K562 (cell line): ENCODE measurements at regions not wholly inside any gene's neighbourhood (a gene's known extent, or its start where the extent isn't known, plus 50 kb on each side); places are given as distances from the start of the nearest gene placed in this dataset.

Experiments
- ATAC-seq: fragments of 200-7000 bp; cut with Tn5 transposase; 3 replicates; pipeline ENCODE4 v1.9.1; 2020; ENCODE audit warnings: moderate library complexity
- BruUV-seq: library from RNA; stranded (reverse); fragments of 400-500 nt; replicated peaks from 2 replicates; lab custom pipeline; 2021; lab: Mats Ljungman, UMichigan
- CTCF ChIA-PET: fragments of 300-600 bp; formaldehyde crosslinking; extraction: SDS; loops from one replicate; lab custom pipeline; 2021; ENCODE audit warnings: low intra/inter-chr PET ratio; lab: Yijun Ruan, JAX
- POLR2A ChIA-PET: fragments of 300-600, 350-650 bp; sonication (Branson Sonifier 250); formaldehyde crosslinking; extraction: SDS; loops from one replicate; lab custom pipeline; 2021; ENCODE audit warnings: antibody characterized with exemption, inconsistent platforms; lab: Yijun Ruan, JAX
- DNase-seq, 4 experiments: peaks; one replicate each; pipeline versions ENCODE4 v3.0.0 to v3.0.0-alpha.2; 2011 to 2018; ENCODE audit warnings: low spot score in 3 of 4, mixed read lengths in 3 of 4; ENCODE audit errors: extremely low read depth in 1 of 4
- FAIRE-seq: peaks from 2 replicates; lab custom pipeline; 2011; peaks lifted over from hg19 to GRCh38; lab: Jason Lieb, UNC
- H2AFZ ChIP-seq: 2 replicates; pipeline ENCODE4 v1.6.0; 2011; ENCODE audit warnings: low read depth, low read length, control low read depth, inconsistent platforms
- H3K27ac ChIP-seq: fragments of 200-600 bp; 3 replicates; pipeline ENCODE4 v1.8.0; 2011; ENCODE audit warnings: low read depth, mild to moderate bottlenecking, control low read depth, inconsistent platforms, low read length, moderate library complexity, mixed read lengths; ENCODE audit errors: extremely low read depth
- H3K27me3 ChIP-seq, 2 experiments: fragments of 300-600 bp in 1 of 2; 2 replicates in 1 of 2; 3 replicates in 1 of 2; pipeline versions ENCODE4 v1.6.0 to v1.8.0; 2011; ENCODE audit warnings: inconsistent platforms in 2 of 2, low read length in 2 of 2, mild to moderate bottlenecking in 1 of 2, mixed read lengths in 1 of 2, moderate library complexity in 1 of 2; ENCODE audit not compliant: control insufficient read depth in 2 of 2, insufficient read depth in 2 of 2
- H3K36me3 ChIP-seq: fragments of 300-600 bp; 3 replicates; pipeline ENCODE4 v1.8.0; 2011; ENCODE audit warnings: mild to moderate bottlenecking, low read length, inconsistent platforms; ENCODE audit not compliant: control insufficient read depth, insufficient read depth
- H3K4me1 ChIP-seq, 2 experiments: fragments of 200-600 bp in 1 of 2; replicated peaks in 1 of 2; 2 replicates in 1 of 2; 3 replicates in 1 of 2; pipeline versions ENCODE4 v1.5.1 to v1.8.0; 2011; ENCODE audit warnings: inconsistent platforms in 2 of 2, low read length in 2 of 2, mild to moderate bottlenecking in 1 of 2, mixed read lengths in 1 of 2, moderate library complexity in 1 of 2; ENCODE audit not compliant: control insufficient read depth in 2 of 2, insufficient read depth in 2 of 2
- H3K4me2 ChIP-seq: 2 replicates; pipeline ENCODE4 v1.6.1; 2011; ENCODE audit warnings: low read length, control low read depth, inconsistent platforms, mixed read lengths; ENCODE audit not compliant: insufficient read depth
- H3K4me3 ChIP-seq: fragments of 200-600 bp; sonication (generic), shearing (Covaris generic); 2 replicates; pipeline ENCODE4 v1.5.1; 2016; ENCODE audit warnings: control low read depth, inconsistent platforms
- H3K79me2 ChIP-seq: fragments of 200-600 bp; 3 replicates; pipeline ENCODE4 v1.8.0; 2011; ENCODE audit warnings: low read length, inconsistent platforms; ENCODE audit not compliant: control insufficient read depth, insufficient read depth
- H3K9ac ChIP-seq, 2 experiments: 2 replicates each; pipeline versions ENCODE4 v1.6.0 to v1.6.1; 2011; ENCODE audit warnings: low read depth in 2 of 2, low read length in 2 of 2, control low read depth in 1 of 2, inconsistent platforms in 1 of 2, mild to moderate bottlenecking in 1 of 2, mixed read lengths in 1 of 2; ENCODE audit not compliant: insufficient read depth in 1 of 2
- H3K9me1 ChIP-seq: one replicate; pipeline ENCODE4 v1.6.0; 2011; ENCODE audit warnings: inconsistent platforms, mild to moderate bottlenecking, low read length, moderate library complexity; ENCODE audit not compliant: control insufficient read depth, insufficient read depth
- H3K9me3 ChIP-seq: replicated peaks from 2 replicates; pipeline ENCODE4 v1.5.1; 2011; ENCODE audit warnings: low read depth, low read length, inconsistent platforms; ENCODE audit not compliant: control insufficient read depth, insufficient read depth
- H4K20me1 ChIP-seq: replicated peaks from 2 replicates; pipeline ENCODE4 v1.6.1; 2011; ENCODE audit warnings: low read length, inconsistent platforms, mixed read lengths; ENCODE audit not compliant: control insufficient read depth, insufficient read depth
- BCOR ChIP-seq: fragments of 450-650 bp; IDR thresholded peaks from 2 replicates; pipeline ENCODE4 v1.6.1; 2016
- CC2D1A ChIP-seq: fragments of 450-650 bp; IDR thresholded peaks from 2 replicates; pipeline ENCODE4 v1.6.1; 2017; ENCODE audit warnings: mild to moderate bottlenecking
- CHD1 ChIP-seq: fragments of 200-600 bp; sonication (generic); IDR thresholded peaks from one replicate; pipeline ENCODE4 v1.6.1; 2012; ENCODE audit warnings: mild to moderate bottlenecking, moderate library complexity, low read length, inconsistent platforms
- EP300 ChIP-seq: IDR thresholded peaks from 2 replicates; pipeline ENCODE4 v1.6.1; 2012; ENCODE audit warnings: low read length, improper control_type of control experiment
- GABPB2 ChIP-seq: fragments of 250-450 bp; sonication (Bioruptor Pico); conservative IDR thresholded peaks from 2 replicates; pipeline ENCODE4 v1.5.1; 2021; ENCODE audit warnings: mild to moderate bottlenecking
- POLR2B ChIP-seq: fragments of 450-650 bp; IDR thresholded peaks from 2 replicates; pipeline ENCODE4 v1.6.1; 2018; ENCODE audit warnings: low read depth; ENCODE audit not compliant: partially characterized antibody
- POLR2H ChIP-seq: IDR thresholded peaks from 2 replicates; pipeline ENCODE4 v1.6.1; 2016; ENCODE audit warnings: missing genetic modification characterization, low read depth, mild to moderate bottlenecking, control low read depth, missing compliant biosample characterization, moderate library complexity
- RBM15 ChIP-seq: fragments of 200-400 bp; formaldehyde crosslinking; IDR thresholded peaks from 2 replicates; pipeline ENCODE4 v1.6.1; 2018; ENCODE audit warnings: mild to moderate bottlenecking, low read length, moderate library complexity; ENCODE audit not compliant: insufficient read depth
- RUNX1 ChIP-seq: sonication (generic); IDR thresholded peaks from 2 replicates; pipeline ENCODE4 v1.6.1; 2016; ENCODE audit warnings: antibody characterized with exemption, low read depth
- TSC22D4 ChIP-seq: fragments of 450-650 bp; IDR thresholded peaks from 2 replicates; pipeline ENCODE4 v1.6.1; 2016; ENCODE audit warnings: missing genetic modification characterization, missing biosample characterization, control low read depth
- ZNF354B ChIP-seq: fragments of 250-450 bp; sonication (Bioruptor Pico); IDR thresholded peaks from 2 replicates; pipeline ENCODE4 v1.4.0; 2020
- ZNF444 ChIP-seq: fragments of 250-450 bp; sonication (Bioruptor Pico); IDR thresholded peaks from 2 replicates; pipeline ENCODE4 v1.4.0; 2020; ENCODE audit warnings: mild to moderate bottlenecking, moderate library complexity
- ZNF584 ChIP-seq: fragments of 200-800 bp; sonication (Bioruptor generic); IDR thresholded peaks from 2 replicates; pipeline ENCODE4 v1.6.1; 2016; ENCODE audit warnings: low read depth, mild to moderate bottlenecking, missing genetic modification characterization, missing compliant biosample characterization
- WGBS: fragments of 100-300 bp; shearing (Covaris generic); methylation state at CpG from one replicate; pipeline ENCODE4 v1.1.6; 2016; ENCODE audit warnings: low coverage, mixed read lengths; ENCODE audit not compliant: insufficient coverage; ENCODE audit errors: missing lambda C conversion rate; 5-methylcytosine and 5-hydroxymethylcytosine counted together
- in situ Hi-C: fragments of 300-500 bp; cut with MboI; formaldehyde crosslinking; loops from 4 replicates; pipeline ENCODE4 v1.15.0; 2018; ENCODE audit warnings: inconsistent platforms, mixed read lengths
- intact Hi-C: fragments of 100-400 bp; cut with micrococcal nuclease; formaldehyde crosslinking; loops from 2 replicates; pipeline ENCODE4 v1.14.2; 2022
- TF ChIP-seq, protein P1 (sequence below): sonication (generic); formaldehyde crosslinking; IDR thresholded peaks from 2 replicates; pipeline ENCODE4 v1.8.0; 2022; ENCODE audit warnings: missing genetic modification reagents, mild to moderate bottlenecking, moderate library complexity, borderline replicate concordance
- TF ChIP-seq, protein P2 (sequence below), 2 experiments: fragments of 450-650 bp in 1 of 2; sonication (generic) in 1 of 2; formaldehyde crosslinking; conservative IDR thresholded peaks; 2 replicates each; pipeline versions ENCODE4 v1.4.0 to v1.8.1; 2020 to 2022; ENCODE audit warnings: mild to moderate bottlenecking in 1 of 2, missing genetic modification reagents in 1 of 2
- TF ChIP-seq, protein P3 (sequence below): fragments of 250-450 bp; sonication (Bioruptor Pico); IDR thresholded peaks from 2 replicates; pipeline ENCODE4 v1.5.0; 2020; ENCODE audit warnings: mild to moderate bottlenecking
- TF ChIP-seq, protein P4 (sequence below): sonication (generic); formaldehyde crosslinking; IDR thresholded peaks from 2 replicates; pipeline ENCODE4 v1.9.0; 2022; ENCODE audit warnings: mild to moderate bottlenecking, missing genetic modification reagents

DNA sequence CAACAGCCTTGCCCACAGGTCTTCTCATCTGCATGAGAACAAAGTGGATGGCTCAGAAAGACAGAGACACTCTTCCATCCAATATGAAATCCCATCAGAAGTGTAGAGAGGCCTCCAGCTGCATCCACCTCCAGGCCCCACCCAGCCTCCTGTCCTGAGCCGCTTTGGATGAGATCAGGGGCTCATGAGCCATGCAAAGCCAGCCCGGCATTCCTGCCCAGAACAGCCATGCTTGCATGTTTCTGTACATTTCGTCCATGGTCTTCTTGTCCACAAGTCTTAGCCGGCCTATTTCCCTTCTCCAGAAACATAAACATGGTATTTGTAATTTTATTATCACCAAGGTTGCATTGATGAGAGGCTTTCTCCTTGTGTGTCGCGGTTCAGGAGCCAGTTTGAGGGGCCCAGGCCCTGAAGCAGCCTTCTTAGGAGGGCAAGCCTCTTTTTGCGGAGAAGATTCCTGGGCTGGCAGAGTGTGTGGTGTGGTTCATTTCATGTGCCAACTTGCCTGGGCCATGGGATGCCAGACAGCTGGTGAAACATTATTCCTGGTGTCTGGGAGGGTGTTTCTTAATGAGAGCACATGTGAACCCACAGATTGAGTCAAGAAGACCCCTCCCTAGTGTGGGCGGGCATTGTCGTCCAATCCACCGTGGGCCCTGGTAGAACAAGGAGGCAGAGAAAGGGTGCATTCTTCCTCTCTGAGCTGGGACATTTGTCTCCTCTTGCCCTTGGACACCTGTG is 928.9 kb downstream of the TBC1D22A start:
- no peaks in the 10 kb centered on the region for H3K9me1 ChIP-seq
- no peak overlapping the region for H2AFZ ChIP-seq
- ATAC-seq (no peak), DNase-seq (no peak), FAIRE-seq (no peak)
- H3K36me3 ChIP-seq = peaks cover 35% of the 10 kb centered on the region; the same call in 2 of the 3 replicates
- POLR2A ChIA-PET = no interaction called here
- TF ChIP-seq, protein P1, sequence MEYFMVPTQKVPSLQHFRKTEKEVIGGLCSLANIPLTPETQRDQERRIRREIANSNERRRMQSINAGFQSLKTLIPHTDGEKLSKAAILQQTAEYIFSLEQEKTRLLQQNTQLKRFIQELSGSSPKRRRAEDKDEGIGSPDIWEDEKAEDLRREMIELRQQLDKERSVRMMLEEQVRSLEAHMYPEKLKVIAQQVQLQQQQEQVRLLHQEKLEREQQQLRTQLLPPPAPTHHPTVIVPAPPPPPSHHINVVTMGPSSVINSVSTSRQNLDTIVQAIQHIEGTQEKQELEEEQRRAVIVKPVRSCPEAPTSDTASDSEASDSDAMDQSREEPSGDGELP (CRISPR knock-in tag) = no peak
- no peak for TF ChIP-seq POLR2H (tag)
- no peak for TF ChIP-seq CHD1
- TF ChIP-seq ZNF354B (CRISPR knock-in tag) = no peak
- no peak for TF ChIP-seq GABPB2
- TF ChIP-seq ZNF444 (CRISPR knock-in tag) = no peak
- TF ChIP-seq POLR2B = no peak
- TF ChIP-seq BCOR = no peak
- TF ChIP-seq, protein P2, sequence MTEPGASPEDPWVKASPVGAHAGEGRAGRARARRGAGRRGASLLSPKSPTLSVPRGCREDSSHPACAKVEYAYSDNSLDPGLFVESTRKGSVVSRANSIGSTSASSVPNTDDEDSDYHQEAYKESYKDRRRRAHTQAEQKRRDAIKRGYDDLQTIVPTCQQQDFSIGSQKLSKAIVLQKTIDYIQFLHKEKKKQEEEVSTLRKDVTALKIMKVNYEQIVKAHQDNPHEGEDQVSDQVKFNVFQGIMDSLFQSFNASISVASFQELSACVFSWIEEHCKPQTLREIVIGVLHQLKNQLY (CRISPR knock-in tag; conservative IDR thresholded peaks at IDR 0.05) = no peak
- TF ChIP-seq, protein P3, sequence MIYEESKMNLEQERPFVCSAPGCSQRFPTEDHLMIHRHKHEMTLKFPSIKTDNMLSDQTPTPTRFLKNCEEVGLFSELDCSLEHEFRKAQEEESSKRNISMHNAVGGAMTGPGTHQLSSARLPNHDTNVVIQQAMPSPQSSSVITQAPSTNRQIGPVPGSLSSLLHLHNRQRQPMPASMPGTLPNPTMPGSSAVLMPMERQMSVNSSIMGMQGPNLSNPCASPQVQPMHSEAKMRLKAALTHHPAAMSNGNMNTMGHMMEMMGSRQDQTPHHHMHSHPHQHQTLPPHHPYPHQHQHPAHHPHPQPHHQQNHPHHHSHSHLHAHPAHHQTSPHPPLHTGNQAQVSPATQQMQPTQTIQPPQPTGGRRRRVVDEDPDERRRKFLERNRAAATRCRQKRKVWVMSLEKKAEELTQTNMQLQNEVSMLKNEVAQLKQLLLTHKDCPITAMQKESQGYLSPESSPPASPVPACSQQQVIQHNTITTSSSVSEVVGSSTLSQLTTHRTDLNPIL (CRISPR knock-in tag) = no peak
- TF ChIP-seq, protein P4, sequence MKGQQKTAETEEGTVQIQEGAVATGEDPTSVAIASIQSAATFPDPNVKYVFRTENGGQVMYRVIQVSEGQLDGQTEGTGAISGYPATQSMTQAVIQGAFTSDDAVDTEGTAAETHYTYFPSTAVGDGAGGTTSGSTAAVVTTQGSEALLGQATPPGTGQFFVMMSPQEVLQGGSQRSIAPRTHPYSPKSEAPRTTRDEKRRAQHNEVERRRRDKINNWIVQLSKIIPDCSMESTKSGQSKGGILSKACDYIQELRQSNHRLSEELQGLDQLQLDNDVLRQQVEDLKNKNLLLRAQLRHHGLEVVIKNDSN (CRISPR knock-in tag) = no peak
- TF ChIP-seq RBM15 = no peak
- TF ChIP-seq RUNX1 = no peak
- TF ChIP-seq EP300 = no peak
- no peak for TF ChIP-seq TSC22D4 (tag)
- TF ChIP-seq CC2D1A = no peak
- TF ChIP-seq ZNF584 = no peak
- H3K79me2 ChIP-seq = no peaks in the 10 kb centered on the region
- no peak overlapping the region for H3K4me2 ChIP-seq
- intact Hi-C loops = no loop called here
- CTCF ChIA-PET = no interaction called here
- no peaks in the 10 kb centered on the region for H3K27me3 ChIP-seq
- no peak overlapping the region for H3K27ac ChIP-seq
- in situ Hi-C loops = no loop called here
- H3K9ac ChIP-seq = no peak overlapping the region
- no peaks in the 10 kb centered on the region for H4K20me1 ChIP-seq
- H3K4me3 ChIP-seq = no peak overlapping the region
- 91% methylated on average over 8 of the region's 10 CpGs for WGBS
- H3K4me1 ChIP-seq = no peaks in the 10 kb centered on the region
- no TSS peak for BruUV-seq
- H3K9me3 ChIP-seq = no peaks in the 10 kb centered on the region
